DMS 273 treated with DMSO at 0.1 percent for 48 hours (cell line): ENCODE measurements at regions not wholly inside any gene's neighbourhood (a gene's known extent, or its start where the extent isn't known, plus 50 kb on each side); places are given as distances from the start of the nearest gene placed in this dataset.

Experiments used
- DNase-seq: peaks from one replicate; lab custom pipeline; 2025; lab: John Stamatoyannopoulos, UW

- no peak for DNase-seq
Measured at GRCh38 chr2:209367075-209367747, 56.6 kb upstream of the MAP2 start.

GRCh38 chr2:209368406-209368805 is 55.4 kb upstream of the MAP2 start:
- DNase-seq: no peak

GRCh38 chr2:209368914-209369313 is 54.9 kb upstream of the MAP2 start:
- peak; percentile 44 for DNase-seq

GRCh38 chr2:209369656-209370055 is 54.2 kb upstream of the MAP2 start:
- no peak for DNase-seq

GRCh38 chr2:209371407-209371806 is 52.4 kb upstream of the MAP2 start:
- DNase-seq: no peak
